Left lung (tissue), 4 donors: ENCODE measurements at regions not wholly inside any gene's neighbourhood (a gene's known extent, or its start where the extent isn't known, plus 50 kb on each side); places are given as distances from the start of the nearest gene placed in this dataset.
A peak's percentile ranks its signal among the peaks of the same experiment; 100 is the strongest.

Source experiments
- ATAC-seq: fragments of 200-7000 bp; cut with Tn5 transposase; one replicate; pipeline ENCODE4 v1.9.1; 2020; ENCODE audit warnings: moderate library complexity
- DNase-seq, 4 donors: peaks; one replicate each; pipeline ENCODE4 v3.0.0-alpha.2; 2013 to 2020
- H3K27ac ChIP-seq, 2 donors: fragments of 200-600 bp; sonication (generic) in 1 of 2; one replicate each; pipeline versions ENCODE4 v1.5.0 to v1.8.0; 2020 to 2021
- H3K27me3 ChIP-seq, 2 donors: fragments of 200-600 bp; sonication (generic) in 1 of 2; one replicate each; pipeline versions ENCODE4 v1.5.0 to v1.8.0; 2020 to 2021
- H3K36me3 ChIP-seq, 2 donors: fragments of 200-600 bp; sonication (generic) in 1 of 2; one replicate each; pipeline versions ENCODE4 v1.5.0 to v1.8.0; 2020 to 2021
- H3K4me1 ChIP-seq, 2 donors: fragments of 200-600 bp; one replicate each; pipeline ENCODE4 v1.8.0; 2021
- H3K4me3 ChIP-seq, 2 donors: fragments of 200-600 bp; sonication (generic) in 1 of 2; one replicate each; pipeline versions ENCODE4 v1.5.0 to v1.8.0; 2020 to 2021; ENCODE audit warnings: mild to moderate bottlenecking in 1 of 2
- H3K9me3 ChIP-seq, 2 donors: fragments of 200-600 bp; sonication (generic) in 1 of 2; one replicate each; pipeline versions ENCODE4 v1.5.0 to v1.8.0; 2020 to 2021
- intact Hi-C, 2 donors: fragments of 100-400 bp; cut with DNase I; formaldehyde crosslinking; loops; one replicate each; pipeline versions ENCODE4 v1.11.2 to v1.14.2; 2022
- TF ChIP-seq, protein P1 (sequence below), 2 donors: fragments of 200-600 bp; sonication (generic) in 1 of 2; IDR thresholded peaks; one replicate each; pipeline versions ENCODE4 v1.5.0 to v1.8.0; 2021; ENCODE audit warnings: antibody characterized with exemption in 2 of 2
- donor health status: DM: no; HTN: yes; CAD: no.
- donor health status: DM: no; HTN: no; CAD: no.

DNA sequence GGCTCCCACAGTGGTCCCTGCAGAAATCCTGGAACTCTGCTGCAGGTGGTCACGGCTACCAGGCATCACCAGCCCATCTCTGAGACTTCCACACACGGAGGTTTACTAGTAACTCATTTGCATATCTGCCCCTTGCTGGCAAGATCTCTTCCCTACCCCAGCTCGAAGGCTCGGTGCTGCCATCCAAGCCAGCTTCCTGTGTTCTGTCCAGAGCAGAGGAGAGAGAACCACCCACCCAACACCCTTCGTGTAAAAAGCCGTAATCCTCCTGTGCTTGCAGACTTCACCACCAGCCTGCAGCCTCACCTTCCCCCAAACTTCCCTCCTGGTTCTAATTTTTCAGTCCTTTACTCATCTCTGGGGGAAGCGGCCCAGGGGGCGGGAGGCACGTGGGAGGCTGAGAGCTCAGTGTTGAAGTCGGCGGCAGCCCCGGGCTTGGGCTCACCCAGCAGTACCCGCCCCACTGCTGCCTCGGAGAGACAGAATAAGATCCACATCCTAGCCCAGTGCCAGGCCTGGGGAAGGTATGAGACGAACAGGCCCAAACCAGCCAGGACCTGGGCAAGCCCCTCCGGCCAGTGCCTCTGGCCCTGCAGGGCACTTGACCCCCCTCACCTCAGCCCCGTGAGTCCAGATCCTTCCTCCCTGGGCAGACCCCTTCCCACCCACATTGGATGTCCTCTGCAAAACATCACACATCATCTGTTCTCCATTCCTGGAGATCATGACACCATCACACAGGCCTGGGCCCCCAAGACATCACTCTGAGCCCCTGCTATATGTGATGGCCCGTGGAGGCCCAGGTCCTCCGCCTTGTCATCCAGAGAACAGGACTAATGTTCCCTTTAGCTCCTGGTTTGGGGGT is 145.8 kb upstream of the ID2 start:
- Histone ChIP-seq H3K27ac (peak overlapping the region; percentile 49 to 86), H3K9me3 (peaks cover 0 to 13% of the 10 kb centered on the region in 2 donors), H3K36me3 (no peaks in the 10 kb centered on the region), H3K4me3 (no peak overlapping the region), H3K27me3 (no peaks in the 10 kb centered on the region), H3K4me1 (peaks cover 33 to 71% of the 10 kb centered on the region in 2 donors)
- DNase-seq, result peak in 1 of 4 donors; percentile 34
- TF ChIP-seq, protein P1, sequence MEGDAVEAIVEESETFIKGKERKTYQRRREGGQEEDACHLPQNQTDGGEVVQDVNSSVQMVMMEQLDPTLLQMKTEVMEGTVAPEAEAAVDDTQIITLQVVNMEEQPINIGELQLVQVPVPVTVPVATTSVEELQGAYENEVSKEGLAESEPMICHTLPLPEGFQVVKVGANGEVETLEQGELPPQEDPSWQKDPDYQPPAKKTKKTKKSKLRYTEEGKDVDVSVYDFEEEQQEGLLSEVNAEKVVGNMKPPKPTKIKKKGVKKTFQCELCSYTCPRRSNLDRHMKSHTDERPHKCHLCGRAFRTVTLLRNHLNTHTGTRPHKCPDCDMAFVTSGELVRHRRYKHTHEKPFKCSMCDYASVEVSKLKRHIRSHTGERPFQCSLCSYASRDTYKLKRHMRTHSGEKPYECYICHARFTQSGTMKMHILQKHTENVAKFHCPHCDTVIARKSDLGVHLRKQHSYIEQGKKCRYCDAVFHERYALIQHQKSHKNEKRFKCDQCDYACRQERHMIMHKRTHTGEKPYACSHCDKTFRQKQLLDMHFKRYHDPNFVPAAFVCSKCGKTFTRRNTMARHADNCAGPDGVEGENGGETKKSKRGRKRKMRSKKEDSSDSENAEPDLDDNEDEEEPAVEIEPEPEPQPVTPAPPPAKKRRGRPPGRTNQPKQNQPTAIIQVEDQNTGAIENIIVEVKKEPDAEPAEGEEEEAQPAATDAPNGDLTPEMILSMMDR (IDR thresholded peaks at IDR 0.05), result no peak
- ATAC-seq, result no peak
- intact Hi-C loops, result no loop called here

DNA sequence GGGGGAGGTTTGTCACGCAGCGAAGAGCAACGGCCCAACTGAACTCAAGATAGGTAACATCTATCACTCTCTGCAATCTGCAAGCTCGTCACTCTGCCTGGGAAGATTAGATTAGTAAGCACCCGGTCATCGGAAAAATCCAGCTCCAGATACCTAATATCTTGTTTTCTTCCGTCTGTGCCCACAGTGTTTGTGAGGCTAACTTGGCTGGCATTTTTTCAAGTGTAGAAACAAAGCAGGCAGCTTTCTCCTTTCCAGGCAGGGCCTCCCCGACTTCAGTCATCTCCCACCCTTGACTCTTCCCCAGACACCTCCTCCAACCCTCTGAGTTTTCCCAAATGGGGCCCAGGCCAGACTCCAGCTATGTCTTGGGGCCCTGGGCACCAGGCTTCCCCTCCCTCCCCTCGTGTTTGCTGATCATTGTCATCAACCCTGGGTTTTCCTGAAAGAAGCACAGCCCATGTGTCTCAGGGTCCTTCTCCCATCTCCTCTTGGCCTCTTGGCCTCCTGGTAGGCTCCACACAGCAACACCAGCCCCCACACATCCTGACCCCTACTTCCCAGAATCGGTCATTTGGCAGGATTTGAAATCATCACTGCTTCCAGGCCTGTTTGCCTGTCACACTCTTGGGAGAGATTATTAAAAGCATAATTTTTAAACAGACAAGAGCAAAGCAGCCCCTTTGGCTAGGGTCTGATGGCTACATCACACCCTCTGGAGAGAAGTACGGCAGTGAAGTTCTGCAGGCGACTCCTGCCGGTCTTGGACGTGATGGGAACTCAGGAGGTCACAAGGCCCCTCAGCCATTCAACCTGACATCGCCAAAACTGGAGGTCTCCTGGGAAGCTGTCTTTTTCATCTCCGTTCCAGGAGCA is 144.9 kb upstream of the ID2 start:
- H3K4me3 ChIP-seq, result no peak overlapping the region
- peak in 1 of 4 donors; percentile 27 for DNase-seq
- H3K36me3 ChIP-seq, result no peaks in the 10 kb centered on the region
- TF ChIP-seq, protein P1 (IDR thresholded peaks at IDR 0.05), result no peak
- H3K27me3 ChIP-seq, result no peaks in the 10 kb centered on the region
- peaks cover 0 to 4% of the 10 kb centered on the region in 2 donors for H3K9me3 ChIP-seq
- H3K27ac ChIP-seq, result no peak overlapping the region
- no peak for ATAC-seq
- H3K4me1 ChIP-seq, result peaks cover 33 to 80% of the 10 kb centered on the region in 2 donors
- intact Hi-C loops, result no loop called here

DNA sequence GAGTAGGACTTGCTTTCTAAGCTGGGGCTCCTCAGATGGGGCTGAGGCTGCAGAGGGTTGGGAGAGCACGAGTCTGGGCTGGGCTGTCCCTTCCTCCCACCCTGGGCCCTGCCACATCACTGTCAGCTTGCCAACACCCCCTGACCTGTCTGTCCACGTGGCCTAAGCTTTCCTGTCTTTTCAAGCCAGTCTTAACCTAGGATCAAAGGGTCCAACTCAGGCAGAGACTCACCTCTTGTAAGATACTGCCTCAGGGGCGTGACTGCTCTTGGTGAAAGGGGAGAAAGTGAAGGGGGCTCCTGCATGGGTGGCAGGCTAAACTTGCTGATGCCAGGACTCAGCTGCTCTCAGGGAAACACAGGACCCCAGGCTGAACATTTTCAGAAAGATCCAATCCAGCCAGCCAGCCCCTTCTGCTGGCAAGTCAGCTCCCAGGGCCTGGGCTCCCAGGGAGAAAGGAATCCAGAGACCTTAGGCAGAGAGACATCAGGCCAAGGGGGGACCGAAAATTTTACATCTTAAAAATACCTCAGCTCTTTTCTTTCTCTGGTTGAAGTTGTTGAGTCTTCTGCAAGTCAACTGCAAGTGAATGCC is 144.2 kb upstream of the ID2 start:
- H3K4me1 ChIP-seq, result peaks cover 33 to 86% of the 10 kb centered on the region in 2 donors
- H3K9me3 ChIP-seq, result no peaks in the 10 kb centered on the region
- DNase-seq (peak in 2 of 4 donors; percentile 31 to 39), ATAC-seq (no peak)
- H3K4me3 ChIP-seq, result no peak overlapping the region
- intact Hi-C loops, result no loop called here
- no peaks in the 10 kb centered on the region for H3K36me3 ChIP-seq
- H3K27me3 ChIP-seq, result no peaks in the 10 kb centered on the region
- TF ChIP-seq, protein P1 (IDR thresholded peaks at IDR 0.05), result no peak
- H3K27ac ChIP-seq, result no peak overlapping the region

DNA sequence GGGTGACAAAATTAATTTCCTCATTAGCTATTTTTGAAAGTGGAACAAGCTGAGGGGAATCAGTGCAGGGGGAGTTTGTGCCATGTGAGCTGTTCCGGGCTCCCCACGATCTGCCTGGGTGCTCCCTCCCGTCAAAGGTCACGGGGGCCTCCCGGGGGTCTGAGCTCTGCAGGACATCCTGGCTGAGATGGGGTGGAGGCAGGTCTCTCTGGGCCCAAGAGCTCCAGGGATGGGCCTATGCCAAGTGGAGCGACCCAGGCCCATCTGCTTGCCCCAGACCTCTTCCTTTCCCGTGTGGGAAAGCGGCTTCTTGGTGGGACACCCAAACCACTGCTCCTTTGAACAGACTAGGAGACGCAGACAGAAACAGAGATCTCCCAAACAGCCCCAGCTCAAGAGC is 143.3 kb upstream of the ID2 start:
- ATAC-seq, result no peak
- intact Hi-C loops, result no loop called here

More for the DNA sequence above, 143.3 kb upstream of the ID2 start:
- Histone ChIP-seq H3K4me1 (peaks cover 33 to 94% of the 10 kb centered on the region in 2 donors), H3K9me3 (no peaks in the 10 kb centered on the region), H3K27me3 (no peaks in the 10 kb centered on the region), H3K36me3 (no peaks in the 10 kb centered on the region), H3K4me3 (no peak overlapping the region), H3K27ac (no peak overlapping the region)
- TF ChIP-seq, protein P1 (IDR thresholded peaks at IDR 0.05), result no peak
- peak in 1 of 4 donors; percentile 65 for DNase-seq
